K562 (cell line): ENCODE measurements at regions not wholly inside any gene's neighbourhood (a gene's known extent, or its start where the extent isn't known, plus 50 kb on each side); places are given as distances from the start of the nearest gene placed in this dataset.

Experiments
- ATAC-seq: fragments of 200-7000 bp; cut with Tn5 transposase; 3 replicates; pipeline ENCODE4 v1.9.1; 2020; ENCODE audit warnings: moderate library complexity
- BruUV-seq: library from RNA; stranded (reverse); fragments of 400-500 nt; replicated peaks from 2 replicates; lab custom pipeline; 2021; lab: Mats Ljungman, UMichigan
- CTCF ChIA-PET: fragments of 300-600 bp; formaldehyde crosslinking; extraction: SDS; loops from one replicate; lab custom pipeline; 2021; ENCODE audit warnings: low intra/inter-chr PET ratio; lab: Yijun Ruan, JAX
- POLR2A ChIA-PET: fragments of 300-600, 350-650 bp; sonication (Branson Sonifier 250); formaldehyde crosslinking; extraction: SDS; loops from one replicate; lab custom pipeline; 2021; ENCODE audit warnings: antibody characterized with exemption, inconsistent platforms; lab: Yijun Ruan, JAX
- DNase-seq, 4 experiments: peaks; one replicate each; pipeline versions ENCODE4 v3.0.0 to v3.0.0-alpha.2; 2011 to 2018; ENCODE audit warnings: low spot score in 3 of 4, mixed read lengths in 3 of 4; ENCODE audit errors: extremely low read depth in 1 of 4
- FAIRE-seq: peaks from 2 replicates; lab custom pipeline; 2011; peaks lifted over from hg19 to GRCh38; lab: Jason Lieb, UNC
- H2AFZ ChIP-seq: 2 replicates; pipeline ENCODE4 v1.6.0; 2011; ENCODE audit warnings: low read depth, low read length, control low read depth, inconsistent platforms
- H3K27ac ChIP-seq: fragments of 200-600 bp; 3 replicates; pipeline ENCODE4 v1.8.0; 2011; ENCODE audit warnings: low read depth, mild to moderate bottlenecking, control low read depth, inconsistent platforms, low read length, moderate library complexity, mixed read lengths; ENCODE audit errors: extremely low read depth
- H3K27me3 ChIP-seq, 2 experiments: fragments of 300-600 bp in 1 of 2; 2 replicates in 1 of 2; 3 replicates in 1 of 2; pipeline versions ENCODE4 v1.6.0 to v1.8.0; 2011; ENCODE audit warnings: inconsistent platforms in 2 of 2, low read length in 2 of 2, mild to moderate bottlenecking in 1 of 2, mixed read lengths in 1 of 2, moderate library complexity in 1 of 2; ENCODE audit not compliant: control insufficient read depth in 2 of 2, insufficient read depth in 2 of 2
- H3K36me3 ChIP-seq: fragments of 300-600 bp; 3 replicates; pipeline ENCODE4 v1.8.0; 2011; ENCODE audit warnings: mild to moderate bottlenecking, low read length, inconsistent platforms; ENCODE audit not compliant: control insufficient read depth, insufficient read depth
- H3K4me1 ChIP-seq, 2 experiments: fragments of 200-600 bp in 1 of 2; replicated peaks in 1 of 2; 2 replicates in 1 of 2; 3 replicates in 1 of 2; pipeline versions ENCODE4 v1.5.1 to v1.8.0; 2011; ENCODE audit warnings: inconsistent platforms in 2 of 2, low read length in 2 of 2, mild to moderate bottlenecking in 1 of 2, mixed read lengths in 1 of 2, moderate library complexity in 1 of 2; ENCODE audit not compliant: control insufficient read depth in 2 of 2, insufficient read depth in 2 of 2
- H3K4me2 ChIP-seq: 2 replicates; pipeline ENCODE4 v1.6.1; 2011; ENCODE audit warnings: low read length, control low read depth, inconsistent platforms, mixed read lengths; ENCODE audit not compliant: insufficient read depth
- H3K4me3 ChIP-seq: fragments of 200-600 bp; sonication (generic), shearing (Covaris generic); 2 replicates; pipeline ENCODE4 v1.5.1; 2016; ENCODE audit warnings: control low read depth, inconsistent platforms
- H3K79me2 ChIP-seq: fragments of 200-600 bp; 3 replicates; pipeline ENCODE4 v1.8.0; 2011; ENCODE audit warnings: low read length, inconsistent platforms; ENCODE audit not compliant: control insufficient read depth, insufficient read depth
- H3K9ac ChIP-seq, 2 experiments: 2 replicates each; pipeline versions ENCODE4 v1.6.0 to v1.6.1; 2011; ENCODE audit warnings: low read depth in 2 of 2, low read length in 2 of 2, control low read depth in 1 of 2, inconsistent platforms in 1 of 2, mild to moderate bottlenecking in 1 of 2, mixed read lengths in 1 of 2; ENCODE audit not compliant: insufficient read depth in 1 of 2
- H3K9me1 ChIP-seq: one replicate; pipeline ENCODE4 v1.6.0; 2011; ENCODE audit warnings: inconsistent platforms, mild to moderate bottlenecking, low read length, moderate library complexity; ENCODE audit not compliant: control insufficient read depth, insufficient read depth
- H3K9me3 ChIP-seq: replicated peaks from 2 replicates; pipeline ENCODE4 v1.5.1; 2011; ENCODE audit warnings: low read depth, low read length, inconsistent platforms; ENCODE audit not compliant: control insufficient read depth, insufficient read depth
- H4K20me1 ChIP-seq: replicated peaks from 2 replicates; pipeline ENCODE4 v1.6.1; 2011; ENCODE audit warnings: low read length, inconsistent platforms, mixed read lengths; ENCODE audit not compliant: control insufficient read depth, insufficient read depth
- CHD4 ChIP-seq: fragments of 200-600 bp; sonication (generic); IDR thresholded peaks from 3 replicates; pipeline ENCODE4 v1.6.1; 2012; ENCODE audit warnings: low read depth, mild to moderate bottlenecking, mixed read lengths, low read length, inconsistent platforms; ENCODE audit not compliant: insufficient read depth, insufficient replicate concordance, poor library complexity, severe bottlenecking
- HDAC6 ChIP-seq: IDR thresholded peaks from 2 replicates; pipeline ENCODE4 v1.6.1; 2012; ENCODE audit warnings: low read depth, mild to moderate bottlenecking, control low read depth, inconsistent platforms, low read length, moderate library complexity
- HOXB6 ChIP-seq: fragments of 250-450 bp; sonication (Bioruptor Pico); IDR thresholded peaks from 2 replicates; pipeline ENCODE4 v1.5.1; 2022; ENCODE audit warnings: mild to moderate bottlenecking, borderline replicate concordance
- LCOR ChIP-seq: sonication (generic); formaldehyde crosslinking; IDR thresholded peaks from 2 replicates; pipeline ENCODE4 v1.8.0; 2022; ENCODE audit warnings: mild to moderate bottlenecking, missing genetic modification reagents
- NFATC3 ChIP-seq: fragments of 450-650 bp; IDR thresholded peaks from 2 replicates; pipeline ENCODE4 v1.6.1; 2017; ENCODE audit warnings: mild to moderate bottlenecking
- PURB ChIP-seq: sonication (generic); formaldehyde crosslinking; IDR thresholded peaks from 2 replicates; pipeline ENCODE4 v1.9.0; 2021; ENCODE audit warnings: low read depth, mild to moderate bottlenecking, missing genetic modification reagents
- TFAM ChIP-seq: fragments of 250-450 bp; sonication (Bioruptor Pico); conservative IDR thresholded peaks from 2 replicates; pipeline ENCODE4 v1.5.0; 2021; ENCODE audit warnings: mild to moderate bottlenecking, moderate library complexity
- ZC3H11A ChIP-seq: IDR thresholded peaks from 2 replicates; pipeline ENCODE4 v1.6.1; 2012; ENCODE audit warnings: low read depth, low read length, improper control_type of control experiment
- ZFX ChIP-seq: sonication (generic); formaldehyde crosslinking; IDR thresholded peaks from 2 replicates; pipeline ENCODE4 v1.8.0; 2022; ENCODE audit warnings: mild to moderate bottlenecking, missing genetic modification reagents, moderate library complexity
- ZNF143 ChIP-seq: sonication (generic); formaldehyde crosslinking; IDR thresholded peaks from 2 replicates; pipeline ENCODE4 v1.9.0; 2022; ENCODE audit warnings: mild to moderate bottlenecking, missing genetic modification reagents
- ZNF551 ChIP-seq: fragments of 250-450 bp; sonication (Bioruptor Pico); IDR thresholded peaks from 2 replicates; pipeline ENCODE4 v1.5.0; 2021; ENCODE audit warnings: mild to moderate bottlenecking, moderate library complexity
- WGBS: fragments of 100-300 bp; shearing (Covaris generic); methylation state at CpG from one replicate; pipeline ENCODE4 v1.1.6; 2016; ENCODE audit warnings: low coverage, mixed read lengths; ENCODE audit not compliant: insufficient coverage; ENCODE audit errors: missing lambda C conversion rate; 5-methylcytosine and 5-hydroxymethylcytosine counted together
- in situ Hi-C: fragments of 300-500 bp; cut with MboI; formaldehyde crosslinking; loops from 4 replicates; pipeline ENCODE4 v1.15.0; 2018; ENCODE audit warnings: inconsistent platforms, mixed read lengths
- intact Hi-C: fragments of 100-400 bp; cut with micrococcal nuclease; formaldehyde crosslinking; loops from 2 replicates; pipeline ENCODE4 v1.14.2; 2022
- TF ChIP-seq, protein P1 (sequence below): fragments of 250-450 bp; sonication (Bioruptor Pico); IDR thresholded peaks from 2 replicates; pipeline ENCODE4 v1.5.0; 2021
- TF ChIP-seq, protein P2 (sequence below): fragments of 450-650 bp; formaldehyde crosslinking; conservative IDR thresholded peaks from 2 replicates; pipeline ENCODE4 v1.4.0; 2022; ENCODE audit warnings: mild to moderate bottlenecking, missing genetic modification characterization
- TF ChIP-seq, protein P3 (sequence below): fragments of 250-450 bp; sonication (Bioruptor Pico); IDR thresholded peaks from 2 replicates; pipeline ENCODE4 v1.6.1; 2021; ENCODE audit warnings: mild to moderate bottlenecking

DNA sequence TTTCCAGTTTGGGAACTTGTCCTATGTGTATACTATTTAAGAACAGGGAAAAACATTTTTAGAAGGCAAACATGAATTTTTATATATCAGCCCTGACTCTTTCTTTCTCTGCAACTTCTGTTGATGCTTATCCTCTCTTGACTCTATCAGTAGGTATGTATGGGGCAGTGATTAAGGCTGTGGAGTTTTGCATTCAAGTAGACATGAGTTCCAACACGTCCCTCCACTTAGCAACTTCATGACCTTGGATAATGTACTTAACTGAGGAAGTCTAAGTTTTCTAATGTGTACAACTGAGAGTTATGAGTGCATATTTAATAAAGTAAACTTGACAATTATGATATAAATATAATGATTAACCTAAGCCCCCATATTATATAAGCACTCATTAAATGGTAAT lies 414.6 kb downstream of the TDRD3 start:
- Histone ChIP-seq H3K36me3 (no peaks in the 10 kb centered on the region), H3K9ac (no peak overlapping the region), H3K4me3 (no peak overlapping the region), H3K9me1 (no peaks in the 10 kb centered on the region), H4K20me1 (no peaks in the 10 kb centered on the region), H2AFZ (no peak overlapping the region), H3K27ac (no peak overlapping the region), H3K79me2 (no peaks in the 10 kb centered on the region), H3K4me1 (no peaks in the 10 kb centered on the region), H3K9me3 (no peaks in the 10 kb centered on the region), H3K27me3 (no peaks in the 10 kb centered on the region), H3K4me2 (no peak overlapping the region)
- DNase-seq (no peak), FAIRE-seq (no peak), ATAC-seq (no peak)
- BruUV-seq: no TSS peak
- CTCF ChIA-PET: no interaction called here
- in situ Hi-C loops (no loop called here), intact Hi-C loops (no loop called here)
- POLR2A ChIA-PET: no interaction called here
- WGBS: 0% methylated on average over 1 of the region's 1 CpG
- no peak for TF ChIP-seq TFAM
- TF ChIP-seq ZNF143 (CRISPR knock-in tag): no peak
- TF ChIP-seq, protein P1, sequence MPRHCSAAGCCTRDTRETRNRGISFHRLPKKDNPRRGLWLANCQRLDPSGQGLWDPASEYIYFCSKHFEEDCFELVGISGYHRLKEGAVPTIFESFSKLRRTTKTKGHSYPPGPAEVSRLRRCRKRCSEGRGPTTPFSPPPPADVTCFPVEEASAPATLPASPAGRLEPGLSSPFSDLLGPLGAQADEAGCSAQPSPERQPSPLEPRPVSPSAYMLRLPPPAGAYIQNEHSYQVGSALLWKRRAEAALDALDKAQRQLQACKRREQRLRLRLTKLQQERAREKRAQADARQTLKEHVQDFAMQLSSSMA (CRISPR knock-in tag): no peak
- TF ChIP-seq HOXB6 (CRISPR knock-in tag): no peak
- TF ChIP-seq CHD4: no peak
- no peak for TF ChIP-seq NFATC3
- TF ChIP-seq, protein P2, sequence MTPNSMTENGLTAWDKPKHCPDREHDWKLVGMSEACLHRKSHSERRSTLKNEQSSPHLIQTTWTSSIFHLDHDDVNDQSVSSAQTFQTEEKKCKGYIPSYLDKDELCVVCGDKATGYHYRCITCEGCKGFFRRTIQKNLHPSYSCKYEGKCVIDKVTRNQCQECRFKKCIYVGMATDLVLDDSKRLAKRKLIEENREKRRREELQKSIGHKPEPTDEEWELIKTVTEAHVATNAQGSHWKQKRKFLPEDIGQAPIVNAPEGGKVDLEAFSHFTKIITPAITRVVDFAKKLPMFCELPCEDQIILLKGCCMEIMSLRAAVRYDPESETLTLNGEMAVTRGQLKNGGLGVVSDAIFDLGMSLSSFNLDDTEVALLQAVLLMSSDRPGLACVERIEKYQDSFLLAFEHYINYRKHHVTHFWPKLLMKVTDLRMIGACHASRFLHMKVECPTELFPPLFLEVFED (CRISPR knock-in tag): no peak
- no peak for TF ChIP-seq PURB (CRISPR knock-in tag)
- no peak for TF ChIP-seq ZC3H11A
- TF ChIP-seq HDAC6: no peak
- TF ChIP-seq LCOR (CRISPR knock-in tag): no peak
- TF ChIP-seq ZFX: no peak
- TF ChIP-seq, protein P3, sequence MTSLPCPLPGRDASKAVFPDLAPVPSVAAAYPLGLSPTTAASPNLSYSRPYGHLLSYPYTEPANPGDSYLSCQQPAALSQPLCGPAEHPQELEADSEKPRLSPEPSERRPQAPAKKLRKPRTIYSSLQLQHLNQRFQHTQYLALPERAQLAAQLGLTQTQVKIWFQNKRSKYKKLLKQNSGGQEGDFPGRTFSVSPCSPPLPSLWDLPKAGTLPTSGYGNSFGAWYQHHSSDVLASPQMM: no peak
- TF ChIP-seq ZNF551 (CRISPR knock-in tag): no peak
